HG03457 (cell line): ENCODE measurements at regions not wholly inside any gene's neighbourhood (a gene's known extent, or its start where the extent isn't known, plus 50 kb on each side); places are given as distances from the start of the nearest gene placed in this dataset.

ENCODE experiments used
- ATAC-seq: cut with Tn5 transposase; IDR thresholded peaks from one replicate; pipeline ENCODE4 v1.9.1; 2021; ENCODE audit warnings: moderate number of reproducible peaks; ENCODE audit not compliant: unreplicated experiment

- no peak for ATAC-seq
Measured at GRCh38 chr18:37754141-37754540, 188.5 kb upstream of the CELF4 start.

DNA sequence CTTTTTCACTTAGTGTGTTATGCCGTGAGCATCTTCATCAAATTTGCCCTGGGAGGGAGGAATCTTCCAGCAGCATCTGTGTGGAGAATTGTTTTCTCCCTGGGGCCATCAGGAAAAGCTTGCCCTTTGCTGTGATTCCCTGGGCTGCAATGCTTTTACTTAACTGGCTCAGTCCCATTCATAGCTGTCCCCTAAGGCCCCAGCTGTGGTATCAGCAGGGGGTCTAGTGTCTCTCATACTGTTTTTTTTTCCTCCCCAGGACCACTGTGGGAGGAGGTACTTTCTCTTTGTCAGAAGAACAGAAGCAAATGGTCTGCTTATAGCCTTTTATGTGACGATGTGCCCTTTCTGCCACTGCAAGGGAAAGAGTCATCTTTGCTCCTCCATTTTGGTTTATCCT is 176.8 kb upstream of the CELF4 start:
- no peak for ATAC-seq

- ATAC-seq: no peak
Measured at GRCh38 chr18:37741032-37741623, 175.5 kb upstream of the CELF4 start.

- no peak for ATAC-seq
Measured at GRCh38 chr18:37734406-37734805, 168.8 kb upstream of the CELF4 start.

DNA sequence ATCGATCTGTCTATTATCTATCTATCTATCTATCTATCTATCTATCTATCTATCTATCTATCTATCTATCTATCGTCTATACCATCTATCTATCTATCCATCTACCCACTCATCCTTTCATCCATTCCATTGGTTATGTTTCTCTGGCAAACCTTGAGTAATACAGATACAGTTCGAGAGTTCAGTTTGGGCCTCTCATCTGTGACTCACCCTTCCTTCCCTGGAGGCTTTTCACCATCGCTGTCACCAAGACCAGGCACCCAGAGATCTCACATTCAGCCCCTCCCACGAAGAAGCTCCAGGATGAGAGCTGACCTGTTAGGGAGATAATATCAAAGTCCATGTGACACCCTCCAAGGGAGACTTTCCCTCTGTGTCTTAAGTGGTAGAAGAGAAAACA is 164.1 kb upstream of the CELF4 start:
- ATAC-seq: no peak

GRCh38 chr18:37724206-37724605 is 158.6 kb upstream of the CELF4 start:
- no peak for ATAC-seq

DNA sequence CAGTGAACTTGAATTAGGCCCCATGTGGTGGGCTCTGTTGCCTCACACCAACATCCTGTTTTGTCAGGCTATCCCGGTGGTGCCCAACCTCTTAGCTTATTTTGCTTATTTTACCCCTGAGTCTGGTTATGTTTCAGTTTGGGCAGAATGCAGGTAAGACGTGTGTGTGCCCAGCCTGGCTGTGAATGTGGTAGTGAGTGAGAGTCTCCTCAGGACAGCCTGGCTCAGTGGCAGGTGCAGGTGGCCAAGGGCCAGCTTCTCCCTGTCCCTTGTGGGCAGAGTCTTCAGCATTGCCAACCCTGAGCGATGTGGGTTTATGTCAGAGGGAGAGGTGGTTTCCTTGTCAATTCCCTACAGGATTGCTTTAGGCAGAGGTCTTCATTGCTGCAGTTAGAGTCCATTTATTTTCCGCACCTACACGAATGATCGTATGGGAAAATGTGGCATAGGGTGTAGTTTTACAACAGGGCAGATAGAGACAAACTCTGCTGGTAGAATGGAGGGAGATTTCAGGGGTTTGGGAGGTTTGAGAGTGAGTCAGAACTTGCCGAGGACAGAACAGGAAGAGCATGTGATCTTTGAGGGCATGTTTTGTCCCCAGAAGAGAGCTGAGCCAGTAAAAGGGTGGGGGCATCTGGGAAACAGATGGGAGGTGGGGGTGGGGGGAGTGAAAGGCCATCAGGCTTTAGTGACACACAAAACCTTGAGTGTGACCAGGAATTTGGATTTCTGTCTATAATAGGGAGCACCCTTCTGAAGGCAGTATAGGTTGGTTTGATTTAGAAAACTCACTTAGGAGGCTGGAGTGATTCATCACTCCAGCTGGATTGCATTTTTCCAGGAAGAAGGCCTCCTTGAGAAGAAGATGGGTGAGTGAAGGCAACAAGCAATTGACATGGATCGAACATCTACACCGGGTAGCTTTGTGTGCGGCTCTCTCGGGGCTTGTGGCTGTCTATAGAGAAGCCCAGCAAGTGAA is 156.2 kb upstream of the CELF4 start:
- ATAC-seq: no peak

- no peak for ATAC-seq
Measured at GRCh38 chr18:37720663-37721062, 155.1 kb upstream of the CELF4 start.

DNA sequence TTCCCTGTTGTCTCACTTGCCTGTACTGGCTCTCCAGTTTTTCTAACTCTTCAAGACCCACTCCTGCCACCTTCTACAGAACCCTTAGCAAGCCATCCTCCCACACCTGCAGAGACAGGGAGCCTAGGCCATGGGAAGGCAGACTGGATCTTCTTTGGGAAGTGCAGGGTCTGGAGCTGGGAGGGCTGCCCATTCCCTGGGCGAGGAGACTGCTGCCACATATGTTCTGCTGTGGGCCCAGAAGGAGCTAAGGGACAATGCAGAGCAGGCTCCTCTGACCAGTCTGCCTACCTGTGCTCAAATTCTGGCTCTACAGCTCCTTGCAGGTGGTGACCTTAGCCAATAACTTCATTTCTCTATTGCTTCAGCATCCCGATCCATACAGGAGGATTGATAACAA is 152.1 kb upstream of the CELF4 start:
- ATAC-seq: no peak

DNA sequence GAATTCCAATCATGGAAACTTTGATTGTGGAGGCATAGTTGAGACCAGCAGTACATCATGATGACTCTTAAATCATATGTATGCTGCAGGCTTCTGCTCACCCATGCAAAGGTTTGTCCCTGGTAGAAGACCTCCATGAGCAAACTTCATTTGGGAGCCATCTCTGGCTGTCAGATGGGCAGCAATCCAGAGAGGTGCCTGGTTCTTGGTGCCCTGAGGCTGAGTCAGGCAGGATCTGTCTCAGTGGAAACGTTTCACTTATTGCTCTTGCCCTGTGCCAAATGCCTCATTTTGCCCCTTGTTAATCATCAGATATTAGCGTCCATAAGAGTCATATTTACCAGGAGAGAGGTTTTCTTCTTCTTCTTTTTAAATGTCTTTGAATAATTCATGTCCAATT is 151.5 kb upstream of the CELF4 start:
- no peak for ATAC-seq

- no peak for ATAC-seq
Measured at GRCh38 chr18:37716106-37716735, 150.6 kb upstream of the CELF4 start.

DNA sequence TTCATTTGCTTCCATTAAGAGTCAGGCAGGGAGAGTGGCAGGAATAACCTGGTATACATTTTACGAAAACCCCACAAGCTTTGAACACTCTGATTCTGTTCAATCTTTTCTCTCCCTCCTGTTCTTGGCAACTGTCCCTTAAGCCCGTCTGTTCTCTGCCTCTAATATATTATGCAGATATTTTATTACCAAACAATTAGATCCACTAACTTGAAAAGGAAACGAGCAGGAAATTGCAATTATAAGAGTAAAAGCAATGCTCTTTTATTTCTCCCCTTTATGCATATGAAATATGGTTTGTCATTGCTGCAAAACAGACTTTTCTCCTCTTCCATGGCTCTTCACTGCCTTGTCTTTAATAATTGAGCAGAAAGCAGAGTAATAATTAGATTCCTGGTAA is 149.1 kb upstream of the CELF4 start:
- no peak for ATAC-seq

DNA sequence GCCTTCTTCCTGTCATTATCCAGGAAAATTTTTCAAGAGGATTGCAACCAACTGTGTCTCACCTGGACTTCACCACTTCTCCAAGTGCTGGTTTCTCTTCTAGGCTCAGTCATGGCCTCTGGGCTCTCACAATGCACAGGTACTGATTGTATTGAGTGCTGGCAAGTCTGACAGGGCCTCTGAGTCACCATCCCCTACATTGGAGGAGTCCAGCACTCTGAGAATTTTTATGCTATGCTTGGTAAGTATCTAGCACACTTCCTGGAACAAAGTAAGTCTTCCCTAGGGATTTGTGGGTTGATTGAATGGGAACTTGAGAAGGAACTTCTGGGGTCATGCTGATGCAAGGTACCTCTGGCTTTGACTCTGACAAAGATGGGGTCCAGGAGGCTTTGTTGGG is 147.2 kb upstream of the CELF4 start:
- ATAC-seq: no peak

DNA sequence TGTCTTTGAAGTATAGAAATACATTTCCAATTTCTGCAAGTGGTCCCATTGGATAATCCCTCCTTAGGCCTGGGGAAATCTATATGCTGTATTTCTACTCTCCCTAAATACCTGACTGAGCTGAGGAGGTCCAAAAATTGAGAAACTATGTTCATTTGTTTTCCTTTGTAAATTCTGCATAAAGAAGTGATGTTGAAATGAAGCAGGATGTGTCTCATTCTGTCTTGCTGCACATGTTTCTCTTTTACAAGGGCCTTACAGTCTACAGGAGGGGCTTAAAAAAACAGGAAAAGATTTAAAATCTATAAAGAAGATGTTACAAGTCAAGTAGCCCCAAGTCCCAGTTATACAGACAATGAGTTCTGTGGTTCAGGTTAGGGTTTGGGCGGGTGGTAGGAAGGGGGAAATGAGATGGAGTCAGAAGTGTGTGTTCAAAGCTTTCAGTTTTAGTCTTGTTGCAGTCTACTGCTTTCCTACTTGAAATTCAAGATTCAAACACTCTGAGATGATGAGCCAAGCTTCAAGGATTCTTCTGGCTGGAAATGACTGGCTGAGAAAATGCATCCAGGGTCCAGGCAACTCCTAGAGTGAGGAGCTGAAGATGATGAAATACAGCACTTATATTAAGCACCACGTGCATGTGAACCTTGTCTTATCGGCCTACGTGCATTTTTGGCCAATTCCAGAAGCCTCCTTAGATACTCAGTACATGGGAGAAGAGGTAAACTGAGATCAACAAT is 146.3 kb upstream of the CELF4 start:
- ATAC-seq: no peak

- no peak for ATAC-seq
Measured at GRCh38 chr18:37710726-37711125, 145.1 kb upstream of the CELF4 start.

DNA sequence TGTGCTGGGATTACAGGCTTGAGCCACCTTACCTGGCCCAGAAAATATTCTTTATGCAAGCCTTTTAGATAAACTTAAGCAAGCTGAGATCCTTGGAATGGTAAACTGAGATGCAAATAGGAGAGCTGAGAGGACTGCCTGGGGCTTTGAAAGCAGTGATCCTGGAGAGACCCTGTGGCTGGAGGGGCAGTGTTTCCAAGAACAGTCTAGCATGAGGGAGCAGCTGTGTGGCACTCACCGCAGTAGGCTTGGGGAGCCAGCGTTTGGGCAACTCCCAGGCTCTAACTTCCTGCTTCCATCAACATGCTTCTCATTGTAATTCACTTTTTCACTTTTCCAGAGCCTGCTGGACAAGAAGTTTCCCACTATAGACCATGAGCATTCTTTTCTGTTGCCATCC is 144.1 kb upstream of the CELF4 start:
- ATAC-seq: no peak

- no peak for ATAC-seq
Measured at GRCh38 chr18:37705016-37705415, 139.4 kb upstream of the CELF4 start.

GRCh38 chr18:37702841-37703240 is 137.2 kb upstream of the CELF4 start:
- no peak for ATAC-seq

DNA sequence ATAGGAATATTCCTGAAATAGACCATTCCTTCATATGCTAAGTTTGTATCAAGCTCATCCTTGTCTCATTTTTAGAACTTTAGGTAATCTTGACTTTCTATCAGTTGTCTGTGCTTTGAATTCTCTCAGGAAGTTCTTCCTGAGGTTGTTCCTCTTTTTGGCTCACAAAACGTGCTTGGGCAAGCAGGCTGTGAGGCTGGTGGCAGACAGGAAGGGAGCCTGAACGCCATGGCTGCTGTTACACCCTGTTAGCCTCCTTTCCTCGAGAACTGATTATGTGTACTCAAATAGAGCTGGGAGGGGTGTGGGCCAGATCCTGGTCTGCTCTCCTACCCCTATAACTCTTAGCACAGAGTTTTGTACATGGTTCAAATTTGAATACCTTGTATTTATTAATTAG is 136.4 kb upstream of the CELF4 start:
- ATAC-seq: no peak

- ATAC-seq: no peak
Measured at GRCh38 chr18:37698508-37699040, 133.0 kb upstream of the CELF4 start.

DNA sequence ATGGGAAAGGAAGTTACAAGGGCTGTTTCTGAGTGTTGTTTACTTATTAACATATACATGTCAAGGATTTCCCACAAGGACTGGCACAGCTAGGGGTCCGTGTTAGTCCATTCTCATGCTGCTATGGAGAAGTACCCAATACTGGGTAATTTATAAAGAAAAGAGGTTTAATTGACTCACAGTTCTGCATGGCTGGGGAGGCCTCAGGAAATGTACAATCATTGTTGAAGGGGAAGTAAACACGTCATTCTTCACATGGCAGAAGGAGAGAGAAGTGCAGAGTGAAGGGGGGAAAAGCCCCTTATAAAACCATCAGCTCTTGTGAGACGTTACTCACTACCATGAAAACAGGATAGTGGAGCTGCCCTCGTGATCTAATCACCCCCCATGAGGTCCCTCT is 128.9 kb upstream of the CELF4 start:
- no peak for ATAC-seq
